Osteocyte (in vitro differentiated cells): ENCODE measurements at regions not wholly inside any gene's neighbourhood (a gene's known extent, or its start where the extent isn't known, plus 50 kb on each side); places are given as distances from the start of the nearest gene placed in this dataset.

Source experiments
- DNase-seq: peaks from one replicate; pipeline ENCODE4 v3.0.0; 2021; ENCODE audit warnings: mixed read lengths; ENCODE audit not compliant: unreplicated experiment; ENCODE audit errors: extremely low spot score
- H3K27ac Mint-ChIP-seq: one replicate; pipeline ENCODE4 v1.8.0; 2021; ENCODE audit warnings: mild to moderate bottlenecking, mixed read lengths; ENCODE audit not compliant: unreplicated experiment
- H3K27me3 Mint-ChIP-seq: one replicate; pipeline ENCODE4 v1.8.0; 2021; ENCODE audit warnings: mixed read lengths; ENCODE audit not compliant: unreplicated experiment
- H3K36me3 Mint-ChIP-seq: one replicate; pipeline ENCODE4 v1.8.0; 2021; ENCODE audit warnings: mixed read lengths; ENCODE audit not compliant: unreplicated experiment
- H3K4me1 Mint-ChIP-seq: one replicate; pipeline ENCODE4 v1.8.0; 2021; ENCODE audit warnings: mixed read lengths; ENCODE audit not compliant: unreplicated experiment
- H3K4me3 Mint-ChIP-seq: one replicate; pipeline ENCODE4 v1.8.0; 2021; ENCODE audit warnings: mild to moderate bottlenecking, moderate library complexity, mixed read lengths; ENCODE audit not compliant: unreplicated experiment
- H3K9me3 Mint-ChIP-seq: one replicate; pipeline ENCODE4 v1.8.0; 2021; ENCODE audit warnings: mixed read lengths; ENCODE audit not compliant: unreplicated experiment
- TF ChIP-seq, protein P1 (sequence below): fragments of 200-600 bp; sonication (generic); IDR thresholded peaks from 2 replicates; pipeline ENCODE4 v1.5.0; 2021; ENCODE audit warnings: antibody characterized with exemption, mild to moderate bottlenecking, moderate library complexity

DNA sequence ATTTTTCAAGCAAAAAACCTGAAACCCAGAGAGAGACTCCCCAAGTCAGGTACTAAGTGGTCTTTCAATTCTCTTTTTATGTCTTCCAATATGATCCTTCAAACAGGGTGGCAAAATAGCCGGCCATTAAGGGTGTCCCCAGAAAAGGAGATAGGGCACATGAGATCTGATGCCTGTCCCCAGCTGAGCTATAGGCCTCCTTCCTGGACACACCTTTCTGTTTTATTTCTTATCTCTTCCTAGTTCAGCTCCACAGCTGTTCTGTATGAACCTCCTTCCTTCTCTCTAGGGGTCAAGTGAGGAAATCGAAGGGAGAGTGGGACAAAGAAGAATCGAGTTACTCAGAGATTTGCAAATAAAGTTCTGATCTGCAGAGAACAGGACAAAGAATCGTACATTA lies 112.4 kb upstream of the ATP1A1 start:
- H3K27me3 Mint-ChIP-seq: peaks cover 37% of the 10 kb centered on the region
- no peak overlapping the region for H3K27ac Mint-ChIP-seq
- no peak for DNase-seq
- TF ChIP-seq, protein P1, sequence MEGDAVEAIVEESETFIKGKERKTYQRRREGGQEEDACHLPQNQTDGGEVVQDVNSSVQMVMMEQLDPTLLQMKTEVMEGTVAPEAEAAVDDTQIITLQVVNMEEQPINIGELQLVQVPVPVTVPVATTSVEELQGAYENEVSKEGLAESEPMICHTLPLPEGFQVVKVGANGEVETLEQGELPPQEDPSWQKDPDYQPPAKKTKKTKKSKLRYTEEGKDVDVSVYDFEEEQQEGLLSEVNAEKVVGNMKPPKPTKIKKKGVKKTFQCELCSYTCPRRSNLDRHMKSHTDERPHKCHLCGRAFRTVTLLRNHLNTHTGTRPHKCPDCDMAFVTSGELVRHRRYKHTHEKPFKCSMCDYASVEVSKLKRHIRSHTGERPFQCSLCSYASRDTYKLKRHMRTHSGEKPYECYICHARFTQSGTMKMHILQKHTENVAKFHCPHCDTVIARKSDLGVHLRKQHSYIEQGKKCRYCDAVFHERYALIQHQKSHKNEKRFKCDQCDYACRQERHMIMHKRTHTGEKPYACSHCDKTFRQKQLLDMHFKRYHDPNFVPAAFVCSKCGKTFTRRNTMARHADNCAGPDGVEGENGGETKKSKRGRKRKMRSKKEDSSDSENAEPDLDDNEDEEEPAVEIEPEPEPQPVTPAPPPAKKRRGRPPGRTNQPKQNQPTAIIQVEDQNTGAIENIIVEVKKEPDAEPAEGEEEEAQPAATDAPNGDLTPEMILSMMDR: no peak
- peaks cover 11% of the 10 kb centered on the region for H3K4me1 Mint-ChIP-seq
- no peaks in the 10 kb centered on the region for H3K36me3 Mint-ChIP-seq
- no peaks in the 10 kb centered on the region for H3K9me3 Mint-ChIP-seq
- H3K4me3 Mint-ChIP-seq: no peak overlapping the region

DNA sequence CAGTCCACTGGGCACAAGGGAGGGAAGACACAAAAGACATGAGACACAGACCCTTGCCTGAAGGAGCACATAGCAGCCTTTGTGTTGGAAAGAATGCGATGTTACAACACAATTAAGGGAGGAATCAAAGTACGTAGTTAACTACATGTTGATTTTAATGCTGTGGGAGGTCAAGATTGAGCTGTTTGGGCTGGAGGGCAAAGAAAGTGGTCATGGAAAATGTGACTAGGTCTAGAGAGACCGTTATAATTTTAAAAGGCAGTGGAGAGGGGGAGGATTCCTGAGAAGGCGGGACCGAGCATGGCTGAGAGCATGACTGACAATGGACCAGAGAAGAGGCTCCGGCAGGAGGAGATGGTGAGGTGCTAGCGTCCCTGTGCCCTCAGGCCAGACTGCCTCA lies 111.8 kb upstream of the ATP1A1 start:
- no peak overlapping the region for H3K27ac Mint-ChIP-seq
- no peaks in the 10 kb centered on the region for H3K36me3 Mint-ChIP-seq
- H3K4me3 Mint-ChIP-seq: no peak overlapping the region

DNA sequence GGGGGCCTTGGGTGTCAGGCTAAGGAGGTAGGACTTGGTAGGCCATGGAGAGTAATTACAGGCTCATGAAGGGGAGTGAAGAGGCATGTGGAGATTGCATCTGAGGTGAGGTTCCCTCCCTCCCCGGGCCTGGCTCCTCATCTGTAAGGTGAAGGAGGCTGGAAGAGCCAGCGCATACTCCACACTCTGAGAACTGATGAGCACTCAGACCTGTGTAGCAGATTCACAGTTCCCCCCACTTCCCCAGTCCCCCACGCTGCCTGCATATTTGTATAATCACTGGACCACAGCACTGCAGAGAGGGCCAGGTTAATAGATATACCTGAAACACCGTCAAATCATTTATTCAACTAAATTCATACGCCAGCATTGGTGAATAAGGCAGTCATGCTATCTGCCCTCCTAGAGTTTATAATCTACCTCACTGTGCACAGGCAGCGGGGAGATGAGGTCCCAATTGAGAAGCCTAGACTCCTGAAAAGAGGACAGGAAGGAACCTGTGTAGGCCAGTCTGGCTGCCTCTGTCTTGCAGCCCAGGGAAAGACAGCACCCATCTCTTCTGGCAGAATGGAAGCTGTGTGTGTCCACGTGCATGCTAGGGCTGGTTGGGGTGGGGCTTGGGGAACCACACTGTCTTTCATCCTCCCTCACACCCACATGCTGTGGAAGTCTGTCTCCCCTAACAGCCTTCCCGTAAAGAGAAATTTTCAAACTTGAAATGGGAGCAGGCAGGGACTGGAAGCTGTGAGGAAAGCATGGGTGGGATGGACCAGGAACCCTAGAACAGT lies 110.6 kb upstream of the ATP1A1 start:
- Mint-ChIP-seq H3K27ac (no peak overlapping the region), H3K27me3 (peaks cover 29% of the 10 kb centered on the region), H3K4me3 (no peak overlapping the region), H3K9me3 (no peaks in the 10 kb centered on the region), H3K36me3 (no peaks in the 10 kb centered on the region), H3K4me1 (peaks cover 8% of the 10 kb centered on the region)
- peak; percentile 65 for DNase-seq
- TF ChIP-seq, protein P1: no peak

More for the DNA sequence above, 111.8 kb upstream of the ATP1A1 start:
- Mint-ChIP-seq H3K9me3 (no peaks in the 10 kb centered on the region), H3K4me1 (peaks cover 11% of the 10 kb centered on the region), H3K27me3 (peaks cover 33% of the 10 kb centered on the region)
- TF ChIP-seq, protein P1: no peak
- no peak for DNase-seq

DNA sequence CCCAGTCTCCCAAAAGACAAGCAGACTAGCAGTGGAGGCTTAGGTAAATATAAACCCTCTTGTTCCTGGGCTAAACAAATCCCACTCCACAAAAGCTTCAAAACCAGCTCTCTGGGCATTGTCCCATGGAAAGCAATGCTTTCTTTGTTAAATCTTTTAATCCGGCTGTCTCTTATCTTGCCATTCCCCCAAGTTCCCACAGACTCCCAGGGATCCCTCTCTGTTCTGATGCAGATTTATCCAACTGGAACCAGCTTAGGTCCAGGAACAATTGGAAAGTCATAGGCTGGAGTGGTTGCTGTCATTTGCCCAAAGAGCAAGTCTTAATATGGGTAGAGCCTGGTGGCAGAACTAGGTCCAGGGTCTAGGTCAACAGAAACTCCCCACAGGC lies 110.1 kb upstream of the ATP1A1 start:
- Mint-ChIP-seq H3K36me3 (no peaks in the 10 kb centered on the region), H3K27me3 (peaks cover 24% of the 10 kb centered on the region), H3K9me3 (no peaks in the 10 kb centered on the region), H3K4me3 (no peak overlapping the region), H3K27ac (no peak overlapping the region), H3K4me1 (peaks cover 8% of the 10 kb centered on the region)
- DNase-seq: no peak
- TF ChIP-seq, protein P1: no peak

DNA sequence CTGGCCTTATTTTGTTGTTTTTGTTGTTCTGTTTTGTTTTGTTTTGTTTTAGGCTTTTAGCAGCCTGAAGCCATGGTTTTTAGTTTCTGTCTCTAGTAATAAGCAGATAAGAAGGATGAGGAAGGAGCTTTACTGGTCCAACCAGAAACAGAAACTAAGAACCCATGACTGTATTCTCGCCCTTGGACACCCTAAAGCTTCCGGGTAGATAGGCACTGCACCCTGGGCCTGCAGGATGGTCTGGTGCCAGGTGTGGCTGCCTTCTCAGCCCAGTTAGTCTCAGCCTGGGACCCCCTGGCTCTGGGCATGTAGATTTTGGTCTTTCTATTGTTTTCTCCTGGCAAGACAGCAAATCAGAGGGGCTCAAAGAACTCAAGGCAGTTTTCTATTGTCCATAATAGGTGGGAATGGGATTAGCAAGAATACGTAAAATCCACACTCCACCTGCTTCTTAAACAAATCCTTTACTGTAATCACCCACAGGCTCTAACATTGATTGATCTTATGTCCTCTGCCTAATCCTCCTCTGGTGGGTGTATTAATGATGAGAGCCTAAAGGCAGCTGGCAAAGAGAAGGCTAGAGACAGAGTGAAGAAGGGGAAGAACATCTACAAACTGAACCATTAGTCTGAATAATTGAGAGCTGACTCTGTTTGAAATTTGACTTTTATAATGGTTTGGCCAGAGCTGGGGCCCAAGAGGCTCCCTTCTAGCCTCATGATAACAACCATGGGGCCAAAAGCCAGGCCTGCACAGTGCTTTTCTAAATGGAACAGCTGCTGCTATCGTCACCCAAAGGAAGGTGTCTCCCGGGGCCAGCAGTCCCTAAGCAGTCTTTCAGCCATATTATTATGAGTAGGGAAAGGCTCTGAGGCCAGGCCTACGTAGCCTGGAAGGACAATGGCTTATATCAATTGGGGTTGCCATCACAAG lies 106.8 kb upstream of the ATP1A1 start:
- TF ChIP-seq, protein P1: no peak
- H3K27ac Mint-ChIP-seq: no peak overlapping the region
- H3K4me3 Mint-ChIP-seq: no peak overlapping the region
- DNase-seq: no peak
- no peaks in the 10 kb centered on the region for H3K36me3 Mint-ChIP-seq
- no peaks in the 10 kb centered on the region for H3K9me3 Mint-ChIP-seq
- H3K4me1 Mint-ChIP-seq: peaks cover 9% of the 10 kb centered on the region
- peaks cover 18% of the 10 kb centered on the region for H3K27me3 Mint-ChIP-seq
